Kidney (tissue), 13 donors: ENCODE measurements at regions not wholly inside any gene's neighbourhood (a gene's known extent, or its start where the extent isn't known, plus 50 kb on each side); places are given as distances from the start of the nearest gene placed in this dataset.

Experiments
- DNase-seq, 5 donors: peaks; one replicate each; pipeline ENCODE4 v3.0.0-alpha.2; 2013 to 2020
- FAIRE-seq: peaks from 2 replicates; lab custom pipeline; 2012; peaks lifted over from hg19 to GRCh38; lab: Jason Lieb, UNC
- H3K27ac ChIP-seq, 2 donors: one replicate each; pipeline ENCODE4 v1.7.0; 2013; ENCODE audit warnings: low read depth in 2 of 2, low read length in 2 of 2, inconsistent platforms in 1 of 2
- H3K27me3 ChIP-seq: one replicate; pipeline ENCODE4 v1.7.1; 2013; ENCODE audit warnings: low read length, inconsistent platforms; ENCODE audit not compliant: control insufficient read depth, insufficient read depth
- H3K36me3 ChIP-seq, 3 donors: one replicate each; pipeline versions ENCODE4 v1.7.0 to v1.7.1; 2013; ENCODE audit warnings: low read length in 3 of 3, control low read depth in 1 of 3, inconsistent platforms in 1 of 3; ENCODE audit not compliant: insufficient read depth in 3 of 3, control insufficient read depth in 2 of 3
- H3K4me1 ChIP-seq, 3 donors: one replicate each; pipeline versions ENCODE4 v1.7.0 to v1.7.1; 2013; ENCODE audit warnings: low read length in 3 of 3, inconsistent platforms in 1 of 3, low read depth in 1 of 3; ENCODE audit not compliant: control insufficient read depth in 2 of 3, insufficient read depth in 2 of 3
- H3K4me3 ChIP-seq, 3 donors: one replicate each; pipeline versions ENCODE4 v1.7.0 to v1.8.1; 2013; ENCODE audit warnings: low read length in 3 of 3, control low read depth in 1 of 3, inconsistent platforms in 1 of 3
- H3K9ac ChIP-seq, 3 donors: one replicate each; pipeline versions ENCODE4 v1.7.0 to v1.7.1; 2013; ENCODE audit warnings: low read length in 3 of 3, control low read depth in 1 of 3, inconsistent platforms in 1 of 3
- H3K9me3 ChIP-seq, 3 donors: one replicate each; pipeline versions ENCODE4 v1.7.0 to v1.7.1; 2013; ENCODE audit warnings: low read length in 3 of 3, control low read depth in 1 of 3, inconsistent platforms in 1 of 3; ENCODE audit not compliant: control insufficient read depth in 2 of 3, insufficient read depth in 1 of 3
- CTCF ChIP-seq: IDR thresholded peaks from 3 replicates; pipeline ENCODE4 v1.5.1; 2012; ENCODE audit warnings: mild to moderate bottlenecking, moderate library complexity, borderline replicate concordance; ENCODE audit not compliant: insufficient read depth; ENCODE audit errors: extremely low read depth
- intact Hi-C: fragments of 100-400 bp; cut with DNase I; formaldehyde crosslinking; loops from one replicate; pipeline ENCODE4 v1.11.1; 2022
- donor health status: control.
- donor health status: control.
- donor health status: control.
- donor health status: control.
- donor health status: control.
- donor health status: DM: yes; HTN: yes; CAD: no.
- donor health status: Normal renal cell carcinoma (clear cell type).

- FAIRE-seq, result no peak
- H3K4me3 ChIP-seq, result no peak overlapping the region
- TF ChIP-seq CTCF, result no peak
- no peaks in the 10 kb centered on the region for H3K27me3 ChIP-seq
- DNase-seq, result no peak
- H3K9me3 ChIP-seq, result no peaks in the 10 kb centered on the region
- H3K36me3 ChIP-seq, result no peaks in the 10 kb centered on the region
- H3K4me1 ChIP-seq, result peaks cover 3 to 7% (median 5%) of the 10 kb centered on the region in 3 donors
- no peak overlapping the region for H3K9ac ChIP-seq
- no peak overlapping the region for H3K27ac ChIP-seq
- intact Hi-C loops, result no loop called here
These were observed 69.7 kb upstream of the RGL1 start for GRCh38 chr1:183735069-183735860.

- DNase-seq (peak; percentile 56 to 94 (median 75)), FAIRE-seq (no peak)
- no peak overlapping the region for H3K27ac ChIP-seq
- intact Hi-C loops, result no loop called here
- H3K9me3 ChIP-seq, result no peaks in the 10 kb centered on the region
- no peaks in the 10 kb centered on the region for H3K36me3 ChIP-seq
- peaks cover 3 to 7% (median 5%) of the 10 kb centered on the region in 3 donors for H3K4me1 ChIP-seq
- H3K4me3 ChIP-seq, result no peak overlapping the region
- no peak for TF ChIP-seq CTCF
- no peak overlapping the region for H3K9ac ChIP-seq
- H3K27me3 ChIP-seq, result no peaks in the 10 kb centered on the region
These were observed 70.3 kb upstream of the RGL1 start for GRCh38 chr1:183734543-183735036.

- H3K27ac ChIP-seq, result no peak overlapping the region
- no peak for TF ChIP-seq CTCF
- FAIRE-seq (no peak), DNase-seq (peak in 2 of 5 donors; percentile 32 to 68)
- H3K27me3 ChIP-seq, result no peaks in the 10 kb centered on the region
- H3K4me1 ChIP-seq, result peaks cover 0 to 7% (median 5%) of the 10 kb centered on the region in 3 donors
- no peak overlapping the region for H3K4me3 ChIP-seq
- intact Hi-C loops, result no loop called here
- no peak overlapping the region for H3K9ac ChIP-seq
- H3K9me3 ChIP-seq, result no peaks in the 10 kb centered on the region
- H3K36me3 ChIP-seq, result no peaks in the 10 kb centered on the region
These were observed 71.2 kb upstream of the RGL1 start for GRCh38 chr1:183733715-183734114.
